Caco-2 (cell line): ENCODE measurements at regions not wholly inside any gene's neighbourhood (a gene's known extent, or its start where the extent isn't known, plus 50 kb on each side); places are given as distances from the start of the nearest gene placed in this dataset.
"Not testable (repeated sequence)": the region's sequence is repeated elsewhere in the genome, so short reads cannot be mapped to it uniquely, and the experiment has no call there.

Experiments
- BruUV-seq: library from RNA; stranded (reverse); fragments of 400-500 nt; replicated peaks from 2 replicates; lab custom pipeline; 2021; lab: Mats Ljungman, UMichigan
- CTCF ChIA-PET: fragments of 300-600 bp; sonication (Branson Sonifier 250); formaldehyde crosslinking; loops from one replicate; lab custom pipeline; 2022; ENCODE audit warnings: antibody characterized with exemption; lab: Charles Lee
- POLR2A ChIA-PET: fragments of 300-600 bp; sonication (Branson Sonifier 250); formaldehyde crosslinking; loops from one replicate; lab custom pipeline; 2022; ENCODE audit warnings: antibody characterized with exemption; lab: Charles Lee
- DNase-seq, 2 experiments: peaks; one replicate each; pipeline versions ENCODE4 v3.0.0 to v3.0.0-alpha.2; 2020 to 2022
- H3K27me3 ChIP-seq: replicated peaks from 2 replicates; pipeline ENCODE4 v1.6.0; 2011; ENCODE audit warnings: low read length; ENCODE audit not compliant: control insufficient read depth, insufficient read depth
- H3K36me3 ChIP-seq: 2 replicates; pipeline ENCODE4 v1.5.1; 2011; ENCODE audit warnings: low read length; ENCODE audit not compliant: control insufficient read depth, insufficient read depth
- H3K4me1 ChIP-seq: fragments of 250-450 bp; sonication (Bioruptor Pico); 2 replicates; pipeline ENCODE4 v1.5.1; 2020; ENCODE audit warnings: mild to moderate bottlenecking
- H3K4me3 ChIP-seq: 2 replicates; pipeline ENCODE4 v1.5.1; 2011; ENCODE audit warnings: low read depth, mild to moderate bottlenecking, control low read depth, low read length
- H3K9me3 ChIP-seq: fragments of 250-450 bp; sonication (Bioruptor Pico); 2 replicates; pipeline ENCODE4 v1.5.1; 2020; ENCODE audit warnings: mild to moderate bottlenecking, moderate library complexity
- H3K27ac Mint-ChIP-seq: one replicate; pipeline ENCODE4 v1.8.0; 2022; ENCODE audit warnings: mixed read lengths; ENCODE audit not compliant: unreplicated experiment
- H3K27me3 Mint-ChIP-seq: one replicate; pipeline ENCODE4 v1.8.0; 2022; ENCODE audit warnings: mixed read lengths; ENCODE audit not compliant: insufficient read depth, unreplicated experiment
- H3K36me3 Mint-ChIP-seq: one replicate; pipeline ENCODE4 v1.8.0; 2022; ENCODE audit warnings: mild to moderate bottlenecking, mixed read lengths; ENCODE audit not compliant: insufficient read depth, unreplicated experiment
- H3K4me1 Mint-ChIP-seq: one replicate; pipeline ENCODE4 v1.8.0; 2022; ENCODE audit warnings: low read depth, mixed read lengths; ENCODE audit not compliant: unreplicated experiment
- H3K4me3 Mint-ChIP-seq: one replicate; pipeline ENCODE4 v1.8.0; 2022; ENCODE audit warnings: mild to moderate bottlenecking, moderate library complexity, mixed read lengths; ENCODE audit not compliant: unreplicated experiment
- H3K9me3 Mint-ChIP-seq: one replicate; pipeline ENCODE4 v1.8.0; 2022; ENCODE audit warnings: mixed read lengths; ENCODE audit not compliant: unreplicated experiment
- intact Hi-C: fragments of 100-400 bp; cut with micrococcal nuclease; formaldehyde crosslinking; loops from one replicate; pipeline ENCODE4 v1.10.0; 2022; ENCODE audit not compliant: unreplicated experiment
- TF ChIP-seq, protein P1 (sequence below), 2 experiments: fragments of 200-600 bp in 1 of 2; IDR thresholded peaks; 1 replicate in 1 of 2; 2 replicates in 1 of 2; pipeline versions ENCODE4 v1.5.1 to v1.8.0; 2011 to 2022; ENCODE audit warnings: antibody characterized with exemption in 1 of 2, control low read depth in 1 of 2, inconsistent platforms in 1 of 2, low read depth in 1 of 2, low read length in 1 of 2, mild to moderate bottlenecking in 1 of 2, moderate library complexity in 1 of 2; ENCODE audit not compliant: insufficient read depth in 1 of 2, severe bottlenecking in 1 of 2, unreplicated experiment in 1 of 2

DNA sequence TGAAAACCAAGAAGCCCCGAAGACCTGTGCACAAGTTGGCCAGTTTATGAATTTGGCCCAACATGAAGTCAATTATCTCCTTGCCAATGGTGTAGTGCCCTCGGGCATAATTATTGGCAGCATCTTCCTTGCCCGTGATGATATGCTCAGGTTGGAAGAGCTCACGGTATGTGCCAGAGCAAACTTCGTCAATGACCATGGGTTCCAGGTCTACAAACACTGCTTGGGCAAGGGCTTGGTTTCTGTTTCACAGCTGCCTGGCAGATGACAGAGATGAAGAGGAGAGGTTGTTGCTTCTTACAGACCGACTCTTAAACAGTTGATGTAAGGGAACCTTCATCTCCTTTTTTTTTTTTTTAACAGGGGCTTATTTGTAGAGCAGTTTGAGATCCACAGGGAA, 135.6 kb upstream of the PLS3 start:
- H3K9me3 ChIP-seq: no peaks in the 10 kb centered on the region
- no peaks in the 10 kb centered on the region for H3K36me3 Mint-ChIP-seq
- TF ChIP-seq, protein P1, sequence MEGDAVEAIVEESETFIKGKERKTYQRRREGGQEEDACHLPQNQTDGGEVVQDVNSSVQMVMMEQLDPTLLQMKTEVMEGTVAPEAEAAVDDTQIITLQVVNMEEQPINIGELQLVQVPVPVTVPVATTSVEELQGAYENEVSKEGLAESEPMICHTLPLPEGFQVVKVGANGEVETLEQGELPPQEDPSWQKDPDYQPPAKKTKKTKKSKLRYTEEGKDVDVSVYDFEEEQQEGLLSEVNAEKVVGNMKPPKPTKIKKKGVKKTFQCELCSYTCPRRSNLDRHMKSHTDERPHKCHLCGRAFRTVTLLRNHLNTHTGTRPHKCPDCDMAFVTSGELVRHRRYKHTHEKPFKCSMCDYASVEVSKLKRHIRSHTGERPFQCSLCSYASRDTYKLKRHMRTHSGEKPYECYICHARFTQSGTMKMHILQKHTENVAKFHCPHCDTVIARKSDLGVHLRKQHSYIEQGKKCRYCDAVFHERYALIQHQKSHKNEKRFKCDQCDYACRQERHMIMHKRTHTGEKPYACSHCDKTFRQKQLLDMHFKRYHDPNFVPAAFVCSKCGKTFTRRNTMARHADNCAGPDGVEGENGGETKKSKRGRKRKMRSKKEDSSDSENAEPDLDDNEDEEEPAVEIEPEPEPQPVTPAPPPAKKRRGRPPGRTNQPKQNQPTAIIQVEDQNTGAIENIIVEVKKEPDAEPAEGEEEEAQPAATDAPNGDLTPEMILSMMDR (IDR thresholded peaks at IDR 0.05; ENCODE audit: insufficient read depth in 1 of 2, low read depth in 1 of 2, low read length in 1 of 2, severe bottlenecking in 1 of 2, unreplicated experiment in 1 of 2): no peak
- no peak for DNase-seq
- ChIA-PET CTCF (no interaction called here), POLR2A (no interaction called here)
- H3K36me3 ChIP-seq: no peaks in the 10 kb centered on the region
- BruUV-seq: no TSS peak
- H3K4me1 ChIP-seq: peaks cover under 1% of the 10 kb centered on the region; the same call in 1 of the 2 replicates
- H3K4me1 Mint-ChIP-seq: no peaks in the 10 kb centered on the region
- no peaks in the 10 kb centered on the region for H3K27me3 ChIP-seq
- no peak overlapping the region for H3K4me3 Mint-ChIP-seq
- H3K4me3 ChIP-seq: no peak overlapping the region
- intact Hi-C loops: no loop called here
- H3K9me3 Mint-ChIP-seq: peaks cover 7% of the 10 kb centered on the region
- no peaks in the 10 kb centered on the region for H3K27me3 Mint-ChIP-seq
- H3K27ac Mint-ChIP-seq: no peak overlapping the region

DNA sequence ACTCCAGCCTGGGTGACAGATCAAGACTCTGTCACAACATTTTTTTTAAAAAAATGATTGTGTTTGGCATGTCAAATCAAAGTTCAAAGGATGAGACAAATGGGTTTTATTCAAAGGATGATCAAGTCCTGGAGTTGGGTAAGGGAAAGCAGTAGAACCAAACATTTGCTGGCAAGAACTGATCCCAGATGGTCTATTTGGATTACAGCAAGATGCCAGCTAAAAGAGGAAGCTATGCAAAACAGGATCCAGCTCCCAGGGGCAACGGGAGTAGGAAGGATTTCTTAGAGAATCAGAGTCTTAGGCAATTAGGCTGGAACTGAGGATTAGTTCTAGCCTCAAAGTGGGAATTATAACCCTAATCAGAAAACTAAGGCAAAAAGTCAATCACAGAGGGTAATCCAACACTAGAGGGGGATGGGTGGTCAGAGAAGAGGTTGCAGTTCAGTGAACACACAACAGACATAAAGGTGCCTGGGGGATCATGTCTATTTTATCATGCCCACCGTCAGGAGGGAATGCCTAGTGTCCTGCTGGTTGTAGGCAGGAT, 133.0 kb upstream of the PLS3 start:
- no peaks in the 10 kb centered on the region for H3K36me3 Mint-ChIP-seq
- no peaks in the 10 kb centered on the region for H3K27me3 Mint-ChIP-seq
- no peak overlapping the region for H3K27ac Mint-ChIP-seq
- ChIA-PET POLR2A (no interaction called here), CTCF (no interaction called here)
- Histone ChIP-seq H3K4me3 (no peak overlapping the region), H3K27me3 (no peaks in the 10 kb centered on the region), H3K36me3 (no peaks in the 10 kb centered on the region), H3K9me3 (no peaks in the 10 kb centered on the region), H3K4me1 (no peaks in the 10 kb centered on the region)
- TF ChIP-seq, protein P1 (IDR thresholded peaks at IDR 0.05; ENCODE audit: insufficient read depth in 1 of 2, low read depth in 1 of 2, low read length in 1 of 2, severe bottlenecking in 1 of 2, unreplicated experiment in 1 of 2): no peak
- BruUV-seq: no TSS peak
- peaks cover 7% of the 10 kb centered on the region for H3K9me3 Mint-ChIP-seq
- H3K4me3 Mint-ChIP-seq: no peak overlapping the region
- intact Hi-C loops: no loop called here
- no peaks in the 10 kb centered on the region for H3K4me1 Mint-ChIP-seq
- no peak for DNase-seq

DNA sequence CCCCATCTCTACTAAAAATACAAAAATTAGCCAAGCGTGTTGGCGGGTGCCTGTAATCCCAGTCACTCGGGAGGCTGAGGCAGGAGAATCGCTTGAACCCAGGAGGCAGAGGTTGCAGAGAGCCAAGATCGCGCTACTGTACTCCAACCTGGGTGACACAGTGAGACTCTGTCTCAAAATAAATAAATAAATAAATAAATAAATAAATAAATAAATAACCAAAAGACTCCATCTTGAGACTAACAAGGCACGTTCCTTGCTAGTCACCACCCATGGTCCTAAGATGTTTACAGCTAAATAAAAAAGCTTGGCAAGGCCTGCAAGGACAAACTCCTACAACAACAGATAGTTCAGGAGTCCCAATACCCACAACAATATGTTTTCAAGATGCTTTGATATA, 126.1 kb upstream of the PLS3 start:
- BruUV-seq, CTCF ChIA-PET, DNase-seq, H3K9me3 ChIP-seq, H3K4me1 ChIP-seq, intact Hi-C loops, H3K27me3 Mint-ChIP-seq, H3K4me1 Mint-ChIP-seq, H3K36me3 Mint-ChIP-seq, H3K27ac Mint-ChIP-seq, H3K27me3 ChIP-seq, H3K4me3 Mint-ChIP-seq, H3K4me3 ChIP-seq, H3K36me3 ChIP-seq, POLR2A ChIA-PET: not testable (repeated sequence)
- peaks cover 11% of the 10 kb centered on the region for H3K9me3 Mint-ChIP-seq
